PC-3 (cell line): ENCODE measurements at regions not wholly inside any gene's neighbourhood (a gene's known extent, or its start where the extent isn't known, plus 50 kb on each side); places are given as distances from the start of the nearest gene placed in this dataset.

Source experiments
- ATAC-seq: fragments of 200-7000 bp; cut with Tn5 transposase; 2 replicates; pipeline ENCODE4 v1.9.1; 2020; ENCODE audit warnings: mild to moderate bottlenecking, moderate library complexity
- BruUV-seq: library from RNA; stranded (reverse); fragments of 400-500 nt; replicated peaks from 2 replicates; lab custom pipeline; 2021; lab: Mats Ljungman, UMichigan
- CTCF ChIA-PET: fragments of 300-600 bp; sonication (Branson Sonifier 250); formaldehyde crosslinking; loops from one replicate; lab custom pipeline; 2022; ENCODE audit warnings: antibody characterized with exemption; lab: Charles Lee
- POLR2A ChIA-PET: fragments of 300-600 bp; sonication (Branson Sonifier 250); formaldehyde crosslinking; loops from one replicate; lab custom pipeline; 2022; ENCODE audit warnings: antibody characterized with exemption; ENCODE audit not compliant: unreplicated experiment; lab: Charles Lee
- DNase-seq: peaks from one replicate; pipeline ENCODE4 v3.0.0-alpha.2; 2015
- H2AFZ ChIP-seq: fragments of 300-600 bp; sonication (generic); 2 replicates; pipeline ENCODE4 v1.6.0; 2016; ENCODE audit warnings: antibody characterized with exemption, low read length
- H3F3A ChIP-seq: fragments of 300-600 bp; sonication (generic); one replicate; pipeline ENCODE4 v1.6.0; 2017; ENCODE audit warnings: antibody characterized with exemption, low read length, control low read depth, mild to moderate bottlenecking; ENCODE audit not compliant: unreplicated experiment
- H3K27ac ChIP-seq: fragments of 300-600 bp; sonication (generic); 2 replicates; pipeline ENCODE4 v1.5.1; 2016; ENCODE audit warnings: mild to moderate bottlenecking, low read length
- H3K27me3 ChIP-seq: fragments of 300-600 bp; sonication (generic); 2 replicates; pipeline ENCODE4 v1.6.1; 2016; ENCODE audit warnings: low read length, mixed read lengths
- H3K36me3 ChIP-seq: fragments of 300-600 bp; sonication (generic); 2 replicates; pipeline ENCODE4 v1.6.1; 2016; ENCODE audit warnings: low read depth, mixed run types, low read length, mixed read lengths
- H3K4me1 ChIP-seq: fragments of 300-600 bp; sonication (generic); 2 replicates; pipeline ENCODE4 v1.5.1; 2016; ENCODE audit warnings: low read length; ENCODE audit not compliant: insufficient read depth
- H3K4me2 ChIP-seq: fragments of 300-600 bp; sonication (generic); 2 replicates; pipeline ENCODE4 v1.6.0; 2016; ENCODE audit warnings: low read length
- H3K4me3 ChIP-seq: fragments of 300-600 bp; sonication (generic); 2 replicates; pipeline ENCODE4 v1.5.1; 2016; ENCODE audit warnings: mild to moderate bottlenecking, low read length, mixed read lengths
- H3K79me2 ChIP-seq: fragments of 300-600 bp; sonication (generic); 2 replicates; pipeline ENCODE4 v1.6.1; 2017; ENCODE audit warnings: low read length, mixed read lengths
- H3K9ac ChIP-seq: fragments of 300-600 bp; sonication (generic); 2 replicates; pipeline ENCODE4 v1.6.0; 2016; ENCODE audit warnings: mild to moderate bottlenecking, low read length
- H3K9me2 ChIP-seq: fragments of 300-600 bp; sonication (generic); replicated peaks from 2 replicates; pipeline ENCODE4 v1.6.1; 2016; ENCODE audit warnings: mixed run types, low read length, mixed read lengths
- H3K9me3 ChIP-seq: fragments of 300-600 bp; sonication (generic); 2 replicates; pipeline ENCODE4 v1.6.1; 2016; ENCODE audit warnings: low read length, mixed read lengths
- H4K20me1 ChIP-seq: fragments of 300-600 bp; sonication (generic); 2 replicates; pipeline ENCODE4 v1.6.1; 2016; ENCODE audit warnings: low read length, mixed read lengths
- EZH2 ChIP-seq: fragments of 300-600 bp; sonication (generic); IDR thresholded peaks from one replicate; pipeline ENCODE4 v1.6.1; 2017; ENCODE audit warnings: antibody characterized with exemption, mild to moderate bottlenecking, low read length; ENCODE audit not compliant: unreplicated experiment
- EZH2phosphoT487 ChIP-seq: fragments of 300-600 bp; sonication (generic); IDR thresholded peaks from 2 replicates; pipeline ENCODE4 v1.6.1; 2018; ENCODE audit warnings: mild to moderate bottlenecking, antibody characterized with exemption, low read length, borderline replicate concordance
- intact Hi-C: fragments of 100-400 bp; cut with micrococcal nuclease; formaldehyde crosslinking; loops from 2 replicates; pipeline ENCODE4 v1.9.0; 2023
- TF ChIP-seq, protein P1 (sequence below): fragments of 300-600 bp; sonication (generic); conservative IDR thresholded peaks from 2 replicates; pipeline ENCODE4 v1.5.1; 2017; ENCODE audit warnings: antibody characterized with exemption, low read depth, mild to moderate bottlenecking, low read length

DNA sequence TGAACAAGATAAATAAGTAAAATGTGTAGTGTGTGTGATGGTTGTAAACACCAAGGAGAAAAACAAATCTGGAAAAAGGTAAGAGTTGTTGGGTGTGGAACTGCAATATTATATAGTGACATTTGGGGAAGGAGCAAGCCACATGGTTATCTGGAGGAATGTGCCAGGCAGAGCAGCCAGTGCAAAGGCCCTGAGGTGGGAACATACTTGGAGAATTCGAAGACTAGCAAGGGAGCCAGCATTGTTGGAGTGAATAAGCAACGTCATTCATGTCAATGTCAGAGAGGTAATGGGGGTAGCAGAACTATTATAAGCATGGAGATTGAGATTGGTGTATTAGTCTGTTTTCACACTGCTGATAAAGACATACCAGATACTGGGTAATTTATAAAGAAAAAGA, 241.5 kb upstream of the LHX5 start:
- H3K36me3 ChIP-seq = no peaks in the 10 kb centered on the region
- no peaks in the 10 kb centered on the region for H4K20me1 ChIP-seq
- H3K79me2 ChIP-seq = no peaks in the 10 kb centered on the region
- no peaks in the 10 kb centered on the region for H3K4me1 ChIP-seq
- peaks cover 10% of the 10 kb centered on the region; the same call in 1 of the 2 replicates for H3K27me3 ChIP-seq
- ATAC-seq = no peak
- no peak overlapping the region for H3K4me2 ChIP-seq
- H3K4me3 ChIP-seq = no peak overlapping the region
- H3K9ac ChIP-seq = no peak overlapping the region
- no peak overlapping the region for H3K27ac ChIP-seq
- no peak overlapping the region for H2AFZ ChIP-seq
- ChIA-PET CTCF (no interaction called here), POLR2A (no interaction called here)
- BruUV-seq = no TSS peak
- TF ChIP-seq EZH2phosphoT487 (no peak), EZH2 (no peak)
- TF ChIP-seq, protein P1, sequence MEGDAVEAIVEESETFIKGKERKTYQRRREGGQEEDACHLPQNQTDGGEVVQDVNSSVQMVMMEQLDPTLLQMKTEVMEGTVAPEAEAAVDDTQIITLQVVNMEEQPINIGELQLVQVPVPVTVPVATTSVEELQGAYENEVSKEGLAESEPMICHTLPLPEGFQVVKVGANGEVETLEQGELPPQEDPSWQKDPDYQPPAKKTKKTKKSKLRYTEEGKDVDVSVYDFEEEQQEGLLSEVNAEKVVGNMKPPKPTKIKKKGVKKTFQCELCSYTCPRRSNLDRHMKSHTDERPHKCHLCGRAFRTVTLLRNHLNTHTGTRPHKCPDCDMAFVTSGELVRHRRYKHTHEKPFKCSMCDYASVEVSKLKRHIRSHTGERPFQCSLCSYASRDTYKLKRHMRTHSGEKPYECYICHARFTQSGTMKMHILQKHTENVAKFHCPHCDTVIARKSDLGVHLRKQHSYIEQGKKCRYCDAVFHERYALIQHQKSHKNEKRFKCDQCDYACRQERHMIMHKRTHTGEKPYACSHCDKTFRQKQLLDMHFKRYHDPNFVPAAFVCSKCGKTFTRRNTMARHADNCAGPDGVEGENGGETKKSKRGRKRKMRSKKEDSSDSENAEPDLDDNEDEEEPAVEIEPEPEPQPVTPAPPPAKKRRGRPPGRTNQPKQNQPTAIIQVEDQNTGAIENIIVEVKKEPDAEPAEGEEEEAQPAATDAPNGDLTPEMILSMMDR = no peak
- DNase-seq = no peak
- intact Hi-C loops = no loop called here
- H3K9me3 ChIP-seq = no peaks in the 10 kb centered on the region
- H3K9me2 ChIP-seq = no peaks in the 10 kb centered on the region
- no peaks in the 10 kb centered on the region for H3F3A ChIP-seq

DNA sequence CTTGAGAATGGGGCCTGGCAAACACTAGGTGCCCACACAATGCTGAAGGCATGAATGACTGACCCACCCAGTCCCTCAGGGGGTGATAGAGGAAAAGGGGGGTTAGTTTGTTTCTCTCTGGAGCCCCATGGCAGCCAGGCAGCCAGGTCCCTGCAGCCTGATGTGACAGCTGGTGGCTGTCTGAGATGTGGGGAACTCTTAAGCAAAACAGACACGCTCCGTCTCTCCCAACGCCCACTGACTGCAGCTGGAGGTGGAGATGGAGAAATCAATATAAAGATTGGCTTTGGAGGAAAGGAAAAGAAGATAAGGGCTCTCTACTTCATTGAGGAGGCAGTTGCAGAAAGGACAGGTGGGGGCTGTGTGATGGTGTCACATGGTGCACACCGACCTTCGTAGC, 240.8 kb upstream of the LHX5 start:
- CTCF ChIA-PET = no interaction called here
- H3F3A ChIP-seq = no peaks in the 10 kb centered on the region
- TF ChIP-seq, protein P1 = no peak
- TF ChIP-seq EZH2phosphoT487 = no peak
- TF ChIP-seq EZH2 = no peak
- no peak overlapping the region for H2AFZ ChIP-seq
- no peaks in the 10 kb centered on the region for H3K4me1 ChIP-seq
- H3K4me3 ChIP-seq = no peak overlapping the region
- H3K9me2 ChIP-seq = no peaks in the 10 kb centered on the region
- H3K79me2 ChIP-seq = no peaks in the 10 kb centered on the region
- H3K9ac ChIP-seq = no peak overlapping the region
- no peaks in the 10 kb centered on the region for H4K20me1 ChIP-seq
- POLR2A ChIA-PET = no interaction called here
- intact Hi-C loops = no loop called here
- no peak overlapping the region for H3K27ac ChIP-seq
- DNase-seq (no peak), ATAC-seq (no peak)
- no peaks in the 10 kb centered on the region for H3K9me3 ChIP-seq
- BruUV-seq = no TSS peak
- H3K27me3 ChIP-seq = peaks cover 10% of the 10 kb centered on the region; the same call in 1 of the 2 replicates
- H3K4me2 ChIP-seq = no peak overlapping the region
- H3K36me3 ChIP-seq = no peaks in the 10 kb centered on the region

DNA sequence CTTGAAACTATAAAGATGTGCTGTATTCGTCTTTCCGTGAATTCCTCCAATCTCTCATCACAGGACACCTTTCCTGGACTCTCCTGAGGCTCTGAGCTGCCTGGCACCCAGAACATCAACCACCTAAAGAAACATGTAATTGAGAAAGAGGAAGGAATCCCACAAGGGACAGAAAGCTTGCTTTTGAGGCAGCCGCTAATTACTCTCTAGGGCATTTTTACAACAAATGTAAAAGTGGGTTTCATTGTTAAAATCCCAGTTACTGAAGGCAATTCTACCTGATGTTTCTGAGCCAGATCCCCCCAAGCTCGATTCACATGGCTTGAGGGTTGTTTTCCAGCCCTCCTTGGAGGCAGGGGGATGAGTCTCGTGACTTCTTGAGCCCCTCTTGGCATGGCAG, 238.5 kb upstream of the LHX5 start:
- no peak for DNase-seq
- ChIA-PET CTCF (no interaction called here), POLR2A (interaction anchor here (0.5 kb wide), 1 partner anchor 366 kb away, joined by 3 read pairs; no protein-coding TSS in a partner anchor)
- Histone ChIP-seq H3K4me3 (no peak overlapping the region), H3K79me2 (no peaks in the 10 kb centered on the region), H3K4me1 (no peaks in the 10 kb centered on the region), H3K36me3 (no peaks in the 10 kb centered on the region), H3K4me2 (no peak overlapping the region), H3K9me3 (no peaks in the 10 kb centered on the region), H3K27ac (no peak overlapping the region), H3K9me2 (no peaks in the 10 kb centered on the region), H3K27me3 (peaks cover 23% of the 10 kb centered on the region), H4K20me1 (no peaks in the 10 kb centered on the region), H2AFZ (no peak overlapping the region), H3F3A (no peaks in the 10 kb centered on the region), H3K9ac (no peak overlapping the region)
- TF ChIP-seq EZH2phosphoT487 (no peak), EZH2 (no peak)
- TF ChIP-seq, protein P1 = no peak
- no TSS peak for BruUV-seq
- no peak for ATAC-seq
- intact Hi-C loops = no loop called here
